ENCODE measurements at regions not wholly inside any gene's neighbourhood (a gene's known extent, or its start where the extent isn't known, plus 50 kb on each side); places are given as distances from the start of the nearest gene placed in this dataset.

GRCh38 chr6:25083784-25084507, 148.2 kb upstream of the RIPOR2 start:
- DNase-seq (ENCODE audit: low read depth, low spot score) = no peak
- in situ Hi-C loops (cut with HindIII; ENCODE audit: low sequenced_read_pairs) = no loop called here
- TF ChIP-seq CTCF (IDR thresholded peaks at IDR 0.05; ENCODE audit: low read depth, low read length) = no peak
- no peak overlapping the region for H3K4me3 ChIP-seq (ENCODE audit: low read depth, low read length)

- no peak for TF ChIP-seq CTCF (IDR thresholded peaks at IDR 0.05; ENCODE audit: low read depth, low read length)
- no peak overlapping the region for H3K4me3 ChIP-seq (ENCODE audit: low read depth, low read length)
- DNase-seq (ENCODE audit: low read depth, low spot score) = no peak
- in situ Hi-C loops (cut with HindIII; ENCODE audit: low sequenced_read_pairs) = no loop called here
Measured at GRCh38 chr6:25084508-25084833, 148.7 kb upstream of the RIPOR2 start.

- no peak for DNase-seq (ENCODE audit: low read depth, low spot score)
- in situ Hi-C loops (cut with HindIII; ENCODE audit: low sequenced_read_pairs) = no loop called here
- no peak overlapping the region for H3K4me3 ChIP-seq (ENCODE audit: low read depth, low read length)
- no peak for TF ChIP-seq CTCF (IDR thresholded peaks at IDR 0.05; ENCODE audit: low read depth, low read length)
Measured at GRCh38 chr6:25085756-25086155, 150.0 kb upstream of the RIPOR2 start.

GRCh38 chr6:25086500-25087091, 150.8 kb upstream of the RIPOR2 start:
- no peak for TF ChIP-seq CTCF (IDR thresholded peaks at IDR 0.05; ENCODE audit: low read depth, low read length)
- no peak for DNase-seq (ENCODE audit: low read depth, low spot score)
- no peak overlapping the region for H3K4me3 ChIP-seq (ENCODE audit: low read depth, low read length)
- in situ Hi-C loops (cut with HindIII; ENCODE audit: low sequenced_read_pairs) = no loop called here

GRCh38 chr6:25088513-25088912, 152.8 kb upstream of the RIPOR2 start:
- in situ Hi-C loops (cut with HindIII; ENCODE audit: low sequenced_read_pairs) = no loop called here
- no peak for TF ChIP-seq CTCF (IDR thresholded peaks at IDR 0.05; ENCODE audit: low read depth, low read length)
- peak; percentile 12 for DNase-seq (ENCODE audit: low read depth, low spot score)
- no peak overlapping the region for H3K4me3 ChIP-seq (ENCODE audit: low read depth, low read length)

GRCh38 chr6:25089442-25089841, 153.7 kb upstream of the RIPOR2 start:
- in situ Hi-C loops (cut with HindIII; ENCODE audit: low sequenced_read_pairs) = no loop called here
- no peak for DNase-seq (ENCODE audit: low read depth, low spot score)
- no peak for TF ChIP-seq CTCF (IDR thresholded peaks at IDR 0.05; ENCODE audit: low read depth, low read length)
- no peak overlapping the region for H3K4me3 ChIP-seq (ENCODE audit: low read depth, low read length)
